Esophagus muscularis mucosa (tissue), 4 donors: ENCODE measurements at regions not wholly inside any gene's neighbourhood (a gene's known extent, or its start where the extent isn't known, plus 50 kb on each side); places are given as distances from the start of the nearest gene placed in this dataset.

ENCODE experiments used
- CTCF ChIP-seq, 3 experiments: fragments of 200-600 bp in 2 of 3; fragments of 450-650 bp in 1 of 3; sonication (generic) in 2 of 3; IDR thresholded peaks; one replicate each; pipeline ENCODE4 v1.5.1; 2017 to 2019; ENCODE audit warnings: antibody characterized with exemption in 3 of 3, mild to moderate bottlenecking in 2 of 3, moderate library complexity in 1 of 3
- EP300 ChIP-seq: sonication (generic); formaldehyde crosslinking; IDR thresholded peaks from one replicate; pipeline ENCODE4 v1.6.1; 2017; ENCODE audit warnings: antibody characterized with exemption
- POLR2A ChIP-seq: fragments of 450-650 bp; IDR thresholded peaks from one replicate; pipeline ENCODE4 v1.6.1; 2017; ENCODE audit warnings: antibody characterized with exemption, moderate library complexity, mild to moderate bottlenecking, low read depth
- POLR2AphosphoS5 ChIP-seq, 2 donors: sonication (generic); formaldehyde crosslinking; IDR thresholded peaks; one replicate each; pipeline ENCODE4 v1.6.1; 2017; ENCODE audit warnings: antibody characterized with exemption in 2 of 2

DNA sequence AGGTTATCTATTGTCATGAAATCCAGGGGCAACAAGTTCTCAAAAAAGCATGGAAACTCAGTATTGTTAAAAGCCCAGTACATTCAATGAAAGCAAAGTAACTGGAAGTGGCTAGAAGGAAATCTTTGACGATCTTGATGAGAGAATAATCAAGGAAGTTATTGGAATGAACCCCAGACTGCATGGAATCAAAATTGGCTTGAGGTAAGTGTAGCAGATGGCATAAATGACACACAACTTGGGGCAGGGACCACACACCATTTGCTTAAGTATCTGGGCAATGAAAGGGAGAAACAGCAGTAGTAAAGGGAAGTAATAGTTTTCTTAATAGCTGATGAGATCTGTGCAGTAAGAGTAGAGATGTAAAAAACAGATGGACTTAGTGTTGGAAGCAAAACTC is 238.0 kb downstream of the HS3ST3A1 start:
- TF ChIP-seq CTCF (IDR thresholded peaks at IDR 0.05) (no peak), POLR2A (no peak), EP300 (no peak), POLR2AphosphoS5 (IDR thresholded peaks at IDR 0.05) (no peak)
